Inferior parietal cortex (tissue), 1 donor: ENCODE measurements at regions not wholly inside any gene's neighbourhood (a gene's known extent, or its start where the extent isn't known, plus 50 kb on each side); places are given as distances from the start of the nearest gene placed in this dataset.

Source experiments
- DNase-seq: peaks from one replicate; pipeline ENCODE4 v3.0.0-alpha.2; 2016; ENCODE audit errors: extremely low spot score

GRCh38 chr6:225907-226306 lies 66.4 kb upstream of the DUSP22 start:
- no peak for DNase-seq

GRCh38 chr6:226516-227073 lies 65.7 kb upstream of the DUSP22 start:
- DNase-seq: no peak

- peak; percentile 52 for DNase-seq
Measured at GRCh38 chr6:227074-227782, 65.1 kb upstream of the DUSP22 start.

- no peak for DNase-seq
Measured at GRCh38 chr6:227812-228338, 64.4 kb upstream of the DUSP22 start.

- no peak for DNase-seq
Measured at GRCh38 chr6:228881-229651, 63.2 kb upstream of the DUSP22 start.

GRCh38 chr6:231779-232178 lies 60.5 kb upstream of the DUSP22 start:
- no peak for DNase-seq

GRCh38 chr6:232982-233640 lies 59.2 kb upstream of the DUSP22 start:
- no peak for DNase-seq

- DNase-seq: no peak
Measured at GRCh38 chr6:234706-235372, 57.4 kb upstream of the DUSP22 start.

- DNase-seq: no peak
Measured at GRCh38 chr6:235763-236360, 56.4 kb upstream of the DUSP22 start.

GRCh38 chr6:236519-236918 lies 55.8 kb upstream of the DUSP22 start:
- DNase-seq: no peak

GRCh38 chr6:240151-240550 lies 52.1 kb upstream of the DUSP22 start:
- DNase-seq: no peak

GRCh38 chr6:241336-241865 lies 50.9 kb upstream of the DUSP22 start:
- no peak for DNase-seq
